B cell (primary cell): ENCODE measurements at regions not wholly inside any gene's neighbourhood (a gene's known extent, or its start where the extent isn't known, plus 50 kb on each side); places are given as distances from the start of the nearest gene placed in this dataset.

Experiments used
- ATAC-seq: fragments of 200-7000 bp; cut with Tn5 transposase; one replicate; pipeline ENCODE4 v1.10.0; 2021; ENCODE audit warnings: low read depth, mild to moderate bottlenecking, moderate number of reproducible peaks, moderate library complexity
- CTCF ChIA-PET: fragments of 350-600 bp; sonication (Branson Sonifier 250); formaldehyde crosslinking; loops from one replicate; lab custom pipeline; 2021; ENCODE audit warnings: antibody characterized with exemption, inconsistent platforms; lab: Charles Lee
- POLR2A ChIA-PET: fragments of 350-600 bp; sonication (Branson Sonifier 250); formaldehyde crosslinking; loops from one replicate; lab custom pipeline; 2021; ENCODE audit warnings: antibody characterized with exemption; lab: Charles Lee
- DNase-seq: peaks from one replicate; pipeline ENCODE4 v3.0.0; 2013
- H2AFZ ChIP-seq: 2 replicates; pipeline ENCODE4 v1.6.1; 2012; ENCODE audit warnings: mild to moderate bottlenecking, low read depth, low read length; ENCODE audit not compliant: insufficient read depth, poor library complexity, severe bottlenecking
- H3K27ac ChIP-seq, 2 donors: 1 replicate in 1 of 2; 2 replicates in 1 of 2; pipeline ENCODE4 v1.5.1; 2012 to 2013; ENCODE audit warnings: low read length in 2 of 2, mild to moderate bottlenecking in 2 of 2, moderate library complexity in 1 of 2
- H3K27me3 ChIP-seq, 4 experiments: fragments of 200-600 bp in 1 of 4; sonication (generic) in 1 of 4; replicated peaks in 1 of 4; 1 replicate in 2 of 4; 2 replicates in 2 of 4; pipeline versions ENCODE4 v1.6.1 to v1.7.0; 2013 to 2016; ENCODE audit warnings: low read length in 3 of 4, mild to moderate bottlenecking in 2 of 4, mixed read lengths in 1 of 4, moderate library complexity in 1 of 4; ENCODE audit not compliant: insufficient read depth in 4 of 4, control insufficient read depth in 3 of 4; ENCODE audit errors: control extremely low read depth in 1 of 4
- H3K36me3 ChIP-seq, 2 experiments: replicated peaks in 1 of 2; 1 replicate in 1 of 2; 2 replicates in 1 of 2; pipeline versions ENCODE4 v1.6.1 to v1.7.1; 2013; ENCODE audit warnings: low read length in 1 of 2; ENCODE audit not compliant: insufficient read depth in 2 of 2, control insufficient read depth in 1 of 2; ENCODE audit errors: control extremely low read depth in 1 of 2, extremely low read depth in 1 of 2
- H3K4me1 ChIP-seq, 2 donors: fragments of 200-600 bp in 1 of 2; sonication (generic) in 1 of 2; 1 replicate in 1 of 2; 2 replicates in 1 of 2; pipeline versions ENCODE4 v1.5.1 to v1.6.1; 2013 to 2017; ENCODE audit warnings: low read length in 2 of 2; ENCODE audit not compliant: control insufficient read depth in 2 of 2, insufficient read depth in 2 of 2
- H3K4me2 ChIP-seq: replicated peaks from 2 replicates; pipeline ENCODE3; 2012; ENCODE audit warnings: mild to moderate bottlenecking, low read depth, low read length; ENCODE audit not compliant: poor library complexity, severe bottlenecking
- H3K4me3 ChIP-seq, 5 experiments: fragments of 200-600 bp in 1 of 5; sonication (generic) in 1 of 5; 1 replicate in 3 of 5; 2 replicates in 2 of 5; pipeline versions ENCODE4 v1.5.1 to v1.7.0; 2011 to 2016; ENCODE audit warnings: low read length in 4 of 5, mild to moderate bottlenecking in 4 of 5, low read depth in 2 of 5, control low read depth in 1 of 5, moderate library complexity in 1 of 5; ENCODE audit not compliant: insufficient read depth in 1 of 5; ENCODE audit errors: control extremely low read depth in 1 of 5, extremely low read depth in 1 of 5
- H3K79me2 ChIP-seq: fragments of 200-600 bp; sonication (generic); one replicate; pipeline ENCODE4 v1.6.0; 2016; ENCODE audit warnings: low read length; ENCODE audit not compliant: control insufficient read depth, insufficient read depth
- H3K9ac ChIP-seq: fragments of 200-600 bp; sonication (generic); 2 replicates; pipeline ENCODE4 v1.6.1; 2017; ENCODE audit warnings: mild to moderate bottlenecking, low read length, moderate library complexity
- H3K9me3 ChIP-seq, 3 donors: one replicate each; pipeline versions ENCODE4 v1.6.1 to v1.7.1; 2013; ENCODE audit warnings: low read length in 2 of 3; ENCODE audit not compliant: control insufficient read depth in 2 of 3, insufficient read depth in 1 of 3; ENCODE audit errors: control extremely low read depth in 1 of 3
- H4K20me1 ChIP-seq: 2 replicates; pipeline ENCODE4 v1.6.0; 2012; ENCODE audit warnings: mild to moderate bottlenecking, low read length; ENCODE audit not compliant: insufficient read depth, control insufficient read depth, poor library complexity, severe bottlenecking
- H3K27ac Mint-ChIP-seq: one replicate; pipeline ENCODE4 v1.8.0; 2021; ENCODE audit warnings: mixed read lengths
- H3K27me3 Mint-ChIP-seq: one replicate; pipeline ENCODE4 v1.8.0; 2021; ENCODE audit warnings: mixed read lengths
- H3K4me1 Mint-ChIP-seq: one replicate; pipeline ENCODE4 v1.8.0; 2021; ENCODE audit warnings: mixed read lengths
- H3K4me3 Mint-ChIP-seq: one replicate; pipeline ENCODE4 v1.8.0; 2021; ENCODE audit warnings: mixed read lengths
- H3K9me3 Mint-ChIP-seq: one replicate; pipeline ENCODE4 v1.8.0; 2022; ENCODE audit warnings: mixed read lengths; ENCODE audit not compliant: insufficient read depth
- EZH2 ChIP-seq: IDR thresholded peaks from 2 replicates; pipeline ENCODE4 v1.6.1; 2012; ENCODE audit warnings: borderline replicate concordance, low read depth, mild to moderate bottlenecking, moderate library complexity, low read length; ENCODE audit not compliant: insufficient read depth, poor library complexity, severe bottlenecking
- WGBS: methylation state at CpG from one replicate; pipeline ENCODE4 v1.1.5; 2013; ENCODE audit warnings: missing lambda C conversion rate; ENCODE audit not compliant: insufficient coverage; 5-methylcytosine and 5-hydroxymethylcytosine counted together
- intact Hi-C: fragments of 100-400 bp; cut with micrococcal nuclease; formaldehyde crosslinking; loops from one replicate; pipeline ENCODE4 v1.10.0; 2022
- TF ChIP-seq, protein P1 (sequence below): fragments of 200-600 bp; IDR thresholded peaks from one replicate; pipeline ENCODE4 v1.8.0; 2022; ENCODE audit warnings: antibody characterized with exemption, mild to moderate bottlenecking

DNA sequence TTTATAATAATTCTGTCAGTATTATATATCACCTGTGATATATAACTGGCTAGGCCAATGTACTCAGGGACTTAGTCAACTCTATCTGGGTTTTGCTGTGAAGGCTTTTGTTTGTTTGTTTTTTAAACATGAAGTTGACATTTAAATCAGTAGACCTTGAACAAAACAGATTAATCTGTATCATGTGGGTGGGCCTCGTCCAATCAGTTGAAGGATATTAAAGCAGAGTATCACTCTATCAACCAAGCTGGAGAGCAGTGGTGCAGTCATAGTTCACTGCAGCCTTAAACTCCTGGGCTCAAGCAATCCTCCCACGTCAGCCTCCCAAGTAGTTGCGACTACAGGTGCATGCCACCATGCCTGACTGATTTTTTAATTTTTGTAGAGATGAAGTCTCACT lies 870.2 kb downstream of the TYW1 start:
- Histone ChIP-seq H3K79me2 (no peaks in the 10 kb centered on the region), H3K4me2 (no peak overlapping the region), H3K9me3 (peaks cover 0 to 17% (median 1%) of the 10 kb centered on the region in 3 donors), H3K27ac (no peak overlapping the region), H3K27me3 (no peaks in the 10 kb centered on the region), H2AFZ (no peak overlapping the region), H4K20me1 (no peaks in the 10 kb centered on the region), H3K4me1 (no peaks in the 10 kb centered on the region), H3K9ac (no peak overlapping the region), H3K4me3 (no peak overlapping the region), H3K36me3 (no peaks in the 10 kb centered on the region)
- intact Hi-C loops, result no loop called here
- H3K9me3 Mint-ChIP-seq, result peaks cover 13% of the 10 kb centered on the region
- H3K4me3 Mint-ChIP-seq, result no peak overlapping the region
- WGBS, result 80% methylated on average over 1 of the region's 3 CpGs
- no peaks in the 10 kb centered on the region for H3K4me1 Mint-ChIP-seq
- H3K27ac Mint-ChIP-seq, result no peak overlapping the region
- ATAC-seq (no peak), DNase-seq (no peak)
- POLR2A ChIA-PET, result no interaction called here
- CTCF ChIA-PET, result no interaction called here
- TF ChIP-seq, protein P1, sequence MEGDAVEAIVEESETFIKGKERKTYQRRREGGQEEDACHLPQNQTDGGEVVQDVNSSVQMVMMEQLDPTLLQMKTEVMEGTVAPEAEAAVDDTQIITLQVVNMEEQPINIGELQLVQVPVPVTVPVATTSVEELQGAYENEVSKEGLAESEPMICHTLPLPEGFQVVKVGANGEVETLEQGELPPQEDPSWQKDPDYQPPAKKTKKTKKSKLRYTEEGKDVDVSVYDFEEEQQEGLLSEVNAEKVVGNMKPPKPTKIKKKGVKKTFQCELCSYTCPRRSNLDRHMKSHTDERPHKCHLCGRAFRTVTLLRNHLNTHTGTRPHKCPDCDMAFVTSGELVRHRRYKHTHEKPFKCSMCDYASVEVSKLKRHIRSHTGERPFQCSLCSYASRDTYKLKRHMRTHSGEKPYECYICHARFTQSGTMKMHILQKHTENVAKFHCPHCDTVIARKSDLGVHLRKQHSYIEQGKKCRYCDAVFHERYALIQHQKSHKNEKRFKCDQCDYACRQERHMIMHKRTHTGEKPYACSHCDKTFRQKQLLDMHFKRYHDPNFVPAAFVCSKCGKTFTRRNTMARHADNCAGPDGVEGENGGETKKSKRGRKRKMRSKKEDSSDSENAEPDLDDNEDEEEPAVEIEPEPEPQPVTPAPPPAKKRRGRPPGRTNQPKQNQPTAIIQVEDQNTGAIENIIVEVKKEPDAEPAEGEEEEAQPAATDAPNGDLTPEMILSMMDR, result no peak
- TF ChIP-seq EZH2, result no peak
- no peaks in the 10 kb centered on the region for H3K27me3 Mint-ChIP-seq

- ChIA-PET CTCF (no interaction called here), POLR2A (no interaction called here)
- no peaks in the 10 kb centered on the region for H3K4me1 ChIP-seq
- no CpG with 5 or more reads among the region's 2 CpGs for WGBS
- H3K4me1 Mint-ChIP-seq, result no peaks in the 10 kb centered on the region
- no peak overlapping the region for H3K4me3 ChIP-seq
- peaks cover 3% of the 10 kb centered on the region for H3K9me3 Mint-ChIP-seq
- H3K27me3 ChIP-seq, result no peaks in the 10 kb centered on the region
- peaks cover 0 to 10% (median 1%) of the 10 kb centered on the region in 3 donors for H3K9me3 ChIP-seq
- intact Hi-C loops, result no loop called here
- DNase-seq (no peak), ATAC-seq (no peak)
- H3K4me2 ChIP-seq, result no peak overlapping the region
- TF ChIP-seq, protein P1, result no peak
- TF ChIP-seq EZH2, result no peak
- no peaks in the 10 kb centered on the region for H3K79me2 ChIP-seq
- H3K36me3 ChIP-seq, result no peaks in the 10 kb centered on the region
- no peak overlapping the region for H3K4me3 Mint-ChIP-seq
- H4K20me1 ChIP-seq, result no peaks in the 10 kb centered on the region
- no peak overlapping the region for H3K27ac ChIP-seq
- no peak overlapping the region for H3K9ac ChIP-seq
- H3K27me3 Mint-ChIP-seq, result no peaks in the 10 kb centered on the region
- no peak overlapping the region for H3K27ac Mint-ChIP-seq
- no peak overlapping the region for H2AFZ ChIP-seq
These were observed 873.8 kb downstream of the TYW1 start for GRCh38 chr7:67870396-67870795.
